ENCODE measurements at regions not wholly inside any gene's neighbourhood (a gene's known extent, or its start where the extent isn't known, plus 50 kb on each side); places are given as distances from the start of the nearest gene placed in this dataset.
"Not testable (repeated sequence)": the region's sequence is repeated elsewhere in the genome, so short reads cannot be mapped to it uniquely, and the experiment has no call there.

DNA sequence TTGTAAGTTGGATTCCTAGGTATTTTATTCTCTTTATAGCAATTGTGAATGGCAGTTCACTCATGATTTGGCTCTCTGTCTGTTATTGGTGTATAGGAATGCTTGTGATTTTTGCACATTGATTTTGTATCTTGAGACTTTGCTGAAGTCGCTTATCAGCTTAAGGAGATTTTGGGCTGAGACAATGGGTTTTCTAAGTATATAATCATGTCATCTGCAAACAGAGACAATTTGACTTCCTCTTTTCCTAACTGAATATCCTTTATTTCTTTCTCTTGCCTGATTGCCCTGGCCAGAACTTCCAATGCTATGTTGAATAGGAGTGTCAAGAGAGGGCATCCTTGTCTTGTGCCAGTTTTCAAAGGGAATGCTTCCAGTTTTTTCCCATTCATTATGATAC lies 464.8 kb downstream of the XYLT1 start:
- TF ChIP-seq, protein P1, sequence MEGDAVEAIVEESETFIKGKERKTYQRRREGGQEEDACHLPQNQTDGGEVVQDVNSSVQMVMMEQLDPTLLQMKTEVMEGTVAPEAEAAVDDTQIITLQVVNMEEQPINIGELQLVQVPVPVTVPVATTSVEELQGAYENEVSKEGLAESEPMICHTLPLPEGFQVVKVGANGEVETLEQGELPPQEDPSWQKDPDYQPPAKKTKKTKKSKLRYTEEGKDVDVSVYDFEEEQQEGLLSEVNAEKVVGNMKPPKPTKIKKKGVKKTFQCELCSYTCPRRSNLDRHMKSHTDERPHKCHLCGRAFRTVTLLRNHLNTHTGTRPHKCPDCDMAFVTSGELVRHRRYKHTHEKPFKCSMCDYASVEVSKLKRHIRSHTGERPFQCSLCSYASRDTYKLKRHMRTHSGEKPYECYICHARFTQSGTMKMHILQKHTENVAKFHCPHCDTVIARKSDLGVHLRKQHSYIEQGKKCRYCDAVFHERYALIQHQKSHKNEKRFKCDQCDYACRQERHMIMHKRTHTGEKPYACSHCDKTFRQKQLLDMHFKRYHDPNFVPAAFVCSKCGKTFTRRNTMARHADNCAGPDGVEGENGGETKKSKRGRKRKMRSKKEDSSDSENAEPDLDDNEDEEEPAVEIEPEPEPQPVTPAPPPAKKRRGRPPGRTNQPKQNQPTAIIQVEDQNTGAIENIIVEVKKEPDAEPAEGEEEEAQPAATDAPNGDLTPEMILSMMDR (IDR thresholded peaks at IDR 0.05; ENCODE audit: low read length): not testable (repeated sequence)
- not testable (repeated sequence) for TF ChIP-seq EZH2 (optimal IDR thresholded peaks at IDR 0.05; ENCODE audit: low read depth, low read length); EZH2phosphoT487 (IDR thresholded peaks at IDR 0.05; ENCODE audit: low read length)
